Anterior cingulate cortex (tissue), 58 donors: ENCODE measurements at regions not wholly inside any gene's neighbourhood (a gene's known extent, or its start where the extent isn't known, plus 50 kb on each side); places are given as distances from the start of the nearest gene placed in this dataset.
"Not testable (repeated sequence)": the region's sequence is repeated elsewhere in the genome, so short reads cannot be mapped to it uniquely, and the experiment has no call there.

Experiments
- DNase-seq, 58 donors: peaks; one replicate each; lab custom pipeline; 2025; lab: John Stamatoyannopoulos, UW

- DNase-seq, result peak in 1 of 58 donors; percentile 0
These were observed 1147.2 kb downstream of the VRK1 start for GRCh38 chr14:97944380-97944779.

GRCh38 chr14:97945631-97946030, 1148.4 kb downstream of the VRK1 start:
- no peak for DNase-seq

GRCh38 chr14:97946240-97946639, 1149.1 kb downstream of the VRK1 start:
- DNase-seq, result no peak

- DNase-seq, result no peak
These were observed 1149.5 kb downstream of the VRK1 start for GRCh38 chr14:97946641-97947040.

- no peak for DNase-seq
These were observed 1151.7 kb downstream of the VRK1 start for GRCh38 chr14:97948841-97949240.

GRCh38 chr14:97956581-97957340, 1159.6 kb downstream of the VRK1 start:
- no peak for DNase-seq

- DNase-seq, result no peak
These were observed 1162.1 kb downstream of the VRK1 start for GRCh38 chr14:97959251-97959650.

- DNase-seq, result no peak
These were observed 1163.3 kb downstream of the VRK1 start for GRCh38 chr14:97960436-97960835.

GRCh38 chr14:97970222-97970621, 1173.0 kb downstream of the VRK1 start:
- no peak for DNase-seq

GRCh38 chr14:97975216-97975615, 1178.0 kb downstream of the VRK1 start:
- DNase-seq, result no peak

- no peak for DNase-seq
These were observed 1178.8 kb downstream of the VRK1 start for GRCh38 chr14:97975962-97976361.

- DNase-seq, result peak in 1 of 58 donors; percentile 1
These were observed 1179.7 kb downstream of the VRK1 start for GRCh38 chr14:97976861-97977260.

- DNase-seq, result peak in 57 of 58 donors; percentile 11 to 87 (median 66)
These were observed 1180.6 kb downstream of the VRK1 start for GRCh38 chr14:97977651-97978261.

GRCh38 chr14:97978341-97978740, 1181.2 kb downstream of the VRK1 start:
- peak in 56 of 58 donors; percentile 6 to 84 (median 58) for DNase-seq

- DNase-seq, result no peak
These were observed 1196.4 kb downstream of the VRK1 start for GRCh38 chr14:97993508-97994019.

- no peak for DNase-seq
These were observed 1196.9 kb downstream of the VRK1 start for GRCh38 chr14:97994020-97994531.

GRCh38 chr14:97995038-97995437, 1197.9 kb downstream of the VRK1 start:
- DNase-seq, result no peak

- DNase-seq, result no peak
These were observed 1198.3 kb downstream of the VRK1 start for GRCh38 chr14:97995531-97995930.

- no peak for DNase-seq
These were observed 1208.8 kb downstream of the VRK1 start for GRCh38 chr14:98006008-98006407.

GRCh38 chr14:98008381-98009113, 1211.4 kb downstream of the VRK1 start:
- DNase-seq, result no peak

GRCh38 chr14:98009177-98009576, 1212.0 kb downstream of the VRK1 start:
- DNase-seq, result not testable (repeated sequence)
